MM.1S (cell line): ENCODE measurements at regions not wholly inside any gene's neighbourhood (a gene's known extent, or its start where the extent isn't known, plus 50 kb on each side); places are given as distances from the start of the nearest gene placed in this dataset.

ENCODE experiments used
- EZH2phosphoT487 ChIP-seq: fragments of 300-600 bp; sonication (generic); IDR thresholded peaks from 2 replicates; pipeline ENCODE4 v1.6.1; 2018; ENCODE audit warnings: antibody characterized with exemption, low read length
- TF ChIP-seq, protein P1 (sequence below): fragments of 300-600 bp; sonication (generic); IDR thresholded peaks from 2 replicates; pipeline ENCODE4 v1.5.1; 2016; ENCODE audit warnings: antibody characterized with exemption, low read length, mixed read lengths

DNA sequence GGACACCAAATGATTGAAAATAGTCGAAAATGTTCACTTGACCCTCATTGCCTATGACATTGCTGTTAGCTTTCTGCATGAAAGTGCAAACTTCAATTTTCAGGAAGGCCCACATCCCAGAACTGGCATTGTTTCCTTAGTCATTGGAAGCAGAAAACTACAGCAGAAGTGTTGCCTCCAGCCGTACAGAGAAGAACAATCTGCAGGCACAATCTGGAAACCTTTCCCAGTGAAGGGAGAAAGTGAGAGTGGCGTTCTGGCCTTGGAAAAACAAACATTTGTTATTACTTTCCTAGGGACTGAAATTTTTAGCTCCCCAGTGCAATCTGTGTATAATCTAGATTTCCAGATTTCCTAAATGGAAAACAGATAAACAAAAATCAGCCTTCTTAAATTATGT lies 529.5 kb upstream of the RBFOX1 start:
- TF ChIP-seq, protein P1, sequence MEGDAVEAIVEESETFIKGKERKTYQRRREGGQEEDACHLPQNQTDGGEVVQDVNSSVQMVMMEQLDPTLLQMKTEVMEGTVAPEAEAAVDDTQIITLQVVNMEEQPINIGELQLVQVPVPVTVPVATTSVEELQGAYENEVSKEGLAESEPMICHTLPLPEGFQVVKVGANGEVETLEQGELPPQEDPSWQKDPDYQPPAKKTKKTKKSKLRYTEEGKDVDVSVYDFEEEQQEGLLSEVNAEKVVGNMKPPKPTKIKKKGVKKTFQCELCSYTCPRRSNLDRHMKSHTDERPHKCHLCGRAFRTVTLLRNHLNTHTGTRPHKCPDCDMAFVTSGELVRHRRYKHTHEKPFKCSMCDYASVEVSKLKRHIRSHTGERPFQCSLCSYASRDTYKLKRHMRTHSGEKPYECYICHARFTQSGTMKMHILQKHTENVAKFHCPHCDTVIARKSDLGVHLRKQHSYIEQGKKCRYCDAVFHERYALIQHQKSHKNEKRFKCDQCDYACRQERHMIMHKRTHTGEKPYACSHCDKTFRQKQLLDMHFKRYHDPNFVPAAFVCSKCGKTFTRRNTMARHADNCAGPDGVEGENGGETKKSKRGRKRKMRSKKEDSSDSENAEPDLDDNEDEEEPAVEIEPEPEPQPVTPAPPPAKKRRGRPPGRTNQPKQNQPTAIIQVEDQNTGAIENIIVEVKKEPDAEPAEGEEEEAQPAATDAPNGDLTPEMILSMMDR = no peak
- TF ChIP-seq EZH2phosphoT487 = no peak
